ENCODE measurements at regions not wholly inside any gene's neighbourhood (a gene's known extent, or its start where the extent isn't known, plus 50 kb on each side); places are given as distances from the start of the nearest gene placed in this dataset.

- peak; percentile 6 for DNase-seq
- peaks cover 5% of the 10 kb centered on the region for H3K9me3 ChIP-seq (ENCODE audit: control insufficient read depth, low read length)
- no peak overlapping the region for H3K4me3 ChIP-seq (ENCODE audit: insufficient read depth in 1 of 2, low read depth in 1 of 2, low read length in 2 of 2)
- no peak overlapping the region for H3K23ac ChIP-seq (ENCODE audit: low read length in 2 of 2)
- no peak overlapping the region for H3K14ac ChIP-seq (ENCODE audit: low read length in 2 of 2)
- H3K4ac ChIP-seq (ENCODE audit: low read depth in 1 of 2, low read length in 2 of 2) = no peak overlapping the region
- H2BK15ac ChIP-seq (ENCODE audit: low read depth, poor library complexity, severe bottlenecking) = no peak overlapping the region
- H2AK5ac ChIP-seq (ENCODE audit: low read length, severe bottlenecking) = no peak overlapping the region
- H2AFZ ChIP-seq (ENCODE audit: low read depth, low read length) = no peak overlapping the region
- H3K36me3 ChIP-seq (ENCODE audit: control insufficient read depth in 1 of 2, insufficient read depth in 2 of 2, low read depth in 1 of 2, low read length in 2 of 2) = no peaks in the 10 kb centered on the region
- H2BK5ac ChIP-seq (ENCODE audit: low read depth, low read length, poor library complexity, severe bottlenecking) = no peak overlapping the region
- no peak overlapping the region for H2BK12ac ChIP-seq (ENCODE audit: low read length in 2 of 2)
- no peak overlapping the region for H3K9ac ChIP-seq (ENCODE audit: low read length)
- no peak overlapping the region for H4K91ac ChIP-seq (ENCODE audit: low read length)
- no peaks in the 10 kb centered on the region for H3K79me1 ChIP-seq (replicated peaks; ENCODE audit: low read length, poor library complexity, severe bottlenecking)
- 60% methylated on average over 4 of the region's 4 CpGs for WGBS
- H3K4me1 ChIP-seq (ENCODE audit: control insufficient read depth, insufficient read depth, low read depth, low read length) = no peaks in the 10 kb centered on the region
- peaks cover 0 to 8% of the 10 kb centered on the region in 2 experiments for H3K27me3 ChIP-seq (ENCODE audit: control insufficient read depth in 1 of 2, insufficient read depth in 1 of 2, low read length in 2 of 2)
- no peak overlapping the region for H3K18ac ChIP-seq (ENCODE audit: low read depth in 1 of 2, low read length in 2 of 2)
- H3K4me2 ChIP-seq (ENCODE audit: low read length, poor library complexity, severe bottlenecking) = no peak overlapping the region
- no peak overlapping the region for H4K8ac ChIP-seq (ENCODE audit: low read length)
- no peak overlapping the region for H2BK120ac ChIP-seq (ENCODE audit: low read depth, low read length)
- no peak overlapping the region for H3K27ac ChIP-seq (ENCODE audit: low read length, poor library complexity, severe bottlenecking)
Measured at GRCh38 chr13:36530050-36530789, 97.9 kb downstream of the CCNA1 start.

- Histone ChIP-seq H3K4me1 (ENCODE audit: control insufficient read depth, insufficient read depth, low read depth, low read length) (no peaks in the 10 kb centered on the region), H4K8ac (ENCODE audit: low read length) (no peak overlapping the region), H3K79me1 (replicated peaks; ENCODE audit: low read length, poor library complexity, severe bottlenecking) (no peaks in the 10 kb centered on the region), H2BK15ac (ENCODE audit: low read depth, poor library complexity, severe bottlenecking) (no peak overlapping the region), H3K14ac (ENCODE audit: low read length in 2 of 2) (no peak overlapping the region), H3K18ac (ENCODE audit: low read depth in 1 of 2, low read length in 2 of 2) (no peak overlapping the region), H3K4me2 (ENCODE audit: low read length, poor library complexity, severe bottlenecking) (no peak overlapping the region), H3K9ac (ENCODE audit: low read length) (no peak overlapping the region), H2AK5ac (ENCODE audit: low read length, severe bottlenecking) (no peak overlapping the region), H2BK12ac (ENCODE audit: low read length in 2 of 2) (peak overlapping the region in 1 of 2 experiments; percentile 22), H3K9me3 (ENCODE audit: control insufficient read depth, low read length) (peaks cover 5% of the 10 kb centered on the region), H3K27ac (ENCODE audit: low read length, poor library complexity, severe bottlenecking) (no peak overlapping the region), H2AFZ (ENCODE audit: low read depth, low read length) (no peak overlapping the region), H3K27me3 (ENCODE audit: control insufficient read depth in 1 of 2, insufficient read depth in 1 of 2, low read length in 2 of 2) (peaks cover 0 to 8% of the 10 kb centered on the region in 2 experiments), H3K23ac (ENCODE audit: low read length in 2 of 2) (no peak overlapping the region), H3K4me3 (ENCODE audit: insufficient read depth in 1 of 2, low read depth in 1 of 2, low read length in 2 of 2) (no peak overlapping the region), H3K4ac (ENCODE audit: low read depth in 1 of 2, low read length in 2 of 2) (peak overlapping the region in 1 of 2 experiments; percentile 44), H2BK120ac (ENCODE audit: low read depth, low read length) (no peak overlapping the region), H2BK5ac (ENCODE audit: low read depth, low read length, poor library complexity, severe bottlenecking) (no peak overlapping the region), H4K91ac (ENCODE audit: low read length) (no peak overlapping the region), H3K36me3 (ENCODE audit: control insufficient read depth in 1 of 2, insufficient read depth in 2 of 2, low read depth in 1 of 2, low read length in 2 of 2) (no peaks in the 10 kb centered on the region)
- no peak for DNase-seq
- 84% methylated on average over 5 of the region's 5 CpGs for WGBS
Measured at GRCh38 chr13:36530861-36531590, 98.7 kb downstream of the CCNA1 start.

- H2AK5ac ChIP-seq (ENCODE audit: low read length, severe bottlenecking) = no peak overlapping the region
- H3K36me3 ChIP-seq (ENCODE audit: control insufficient read depth in 1 of 2, insufficient read depth in 2 of 2, low read depth in 1 of 2, low read length in 2 of 2) = no peaks in the 10 kb centered on the region
- 48% methylated on average over 5 of the region's 5 CpGs for WGBS
- no peak overlapping the region for H2BK15ac ChIP-seq (ENCODE audit: low read depth, poor library complexity, severe bottlenecking)
- H2BK5ac ChIP-seq (ENCODE audit: low read depth, low read length, poor library complexity, severe bottlenecking) = no peak overlapping the region
- H3K18ac ChIP-seq (ENCODE audit: low read depth in 1 of 2, low read length in 2 of 2) = no peak overlapping the region
- no peak overlapping the region for H4K8ac ChIP-seq (ENCODE audit: low read length)
- no peaks in the 10 kb centered on the region for H3K79me1 ChIP-seq (replicated peaks; ENCODE audit: low read length, poor library complexity, severe bottlenecking)
- DNase-seq = peak; percentile 47
- H3K27ac ChIP-seq (ENCODE audit: low read length, poor library complexity, severe bottlenecking) = no peak overlapping the region
- no peak overlapping the region for H3K4me2 ChIP-seq (ENCODE audit: low read length, poor library complexity, severe bottlenecking)
- H3K14ac ChIP-seq (ENCODE audit: low read length in 2 of 2) = no peak overlapping the region
- H3K4me1 ChIP-seq (ENCODE audit: control insufficient read depth, insufficient read depth, low read depth, low read length) = no peaks in the 10 kb centered on the region
- H3K4me3 ChIP-seq (ENCODE audit: insufficient read depth in 1 of 2, low read depth in 1 of 2, low read length in 2 of 2) = no peak overlapping the region
- H2BK12ac ChIP-seq (ENCODE audit: low read length in 2 of 2) = no peak overlapping the region
- no peak overlapping the region for H3K9ac ChIP-seq (ENCODE audit: low read length)
- H2BK120ac ChIP-seq (ENCODE audit: low read depth, low read length) = no peak overlapping the region
- no peak overlapping the region for H3K23ac ChIP-seq (ENCODE audit: low read length in 2 of 2)
- H3K9me3 ChIP-seq (ENCODE audit: control insufficient read depth, low read length) = no peaks in the 10 kb centered on the region
- no peak overlapping the region for H4K91ac ChIP-seq (ENCODE audit: low read length)
- no peak overlapping the region for H2AFZ ChIP-seq (ENCODE audit: low read depth, low read length)
- H3K27me3 ChIP-seq (ENCODE audit: control insufficient read depth in 1 of 2, insufficient read depth in 1 of 2, low read length in 2 of 2) = peaks cover 0 to 8% of the 10 kb centered on the region in 2 experiments
- no peak overlapping the region for H3K4ac ChIP-seq (ENCODE audit: low read depth in 1 of 2, low read length in 2 of 2)
Measured at GRCh38 chr13:36531746-36532486, 99.6 kb downstream of the CCNA1 start.

- Histone ChIP-seq H3K36me3 (ENCODE audit: control insufficient read depth in 1 of 2, insufficient read depth in 2 of 2, low read depth in 1 of 2, low read length in 2 of 2) (no peaks in the 10 kb centered on the region), H3K79me1 (replicated peaks; ENCODE audit: low read length, poor library complexity, severe bottlenecking) (no peaks in the 10 kb centered on the region), H3K9ac (ENCODE audit: low read length) (no peak overlapping the region), H4K8ac (ENCODE audit: low read length) (no peak overlapping the region), H2BK15ac (ENCODE audit: low read depth, poor library complexity, severe bottlenecking) (no peak overlapping the region), H3K27me3 (ENCODE audit: control insufficient read depth in 1 of 2, insufficient read depth in 1 of 2, low read length in 2 of 2) (peaks cover 0 to 8% of the 10 kb centered on the region in 2 experiments), H3K23ac (ENCODE audit: low read length in 2 of 2) (no peak overlapping the region), H4K91ac (ENCODE audit: low read length) (no peak overlapping the region), H3K14ac (ENCODE audit: low read length in 2 of 2) (no peak overlapping the region), H3K9me3 (ENCODE audit: control insufficient read depth, low read length) (peaks cover 8% of the 10 kb centered on the region), H2BK120ac (ENCODE audit: low read depth, low read length) (no peak overlapping the region), H2BK5ac (ENCODE audit: low read depth, low read length, poor library complexity, severe bottlenecking) (no peak overlapping the region), H3K4ac (ENCODE audit: low read depth in 1 of 2, low read length in 2 of 2) (no peak overlapping the region), H3K4me3 (ENCODE audit: insufficient read depth in 1 of 2, low read depth in 1 of 2, low read length in 2 of 2) (no peak overlapping the region), H2AK5ac (ENCODE audit: low read length, severe bottlenecking) (no peak overlapping the region), H2BK12ac (ENCODE audit: low read length in 2 of 2) (no peak overlapping the region), H3K4me2 (ENCODE audit: low read length, poor library complexity, severe bottlenecking) (no peak overlapping the region), H2AFZ (ENCODE audit: low read depth, low read length) (no peak overlapping the region), H3K4me1 (ENCODE audit: control insufficient read depth, insufficient read depth, low read depth, low read length) (no peaks in the 10 kb centered on the region), H3K18ac (ENCODE audit: low read depth in 1 of 2, low read length in 2 of 2) (no peak overlapping the region), H3K27ac (ENCODE audit: low read length, poor library complexity, severe bottlenecking) (no peak overlapping the region)
- DNase-seq = no peak
- 68% methylated on average over 2 of the region's 2 CpGs for WGBS
Measured at GRCh38 chr13:36533806-36534205, 101.5 kb downstream of the CCNA1 start.

All from mesenchymal stem cell (in vitro differentiated cells and primary cell).